Right cardiac atrium (tissue), 5 donors: ENCODE measurements at regions not wholly inside any gene's neighbourhood (a gene's known extent, or its start where the extent isn't known, plus 50 kb on each side); places are given as distances from the start of the nearest gene placed in this dataset.
A peak's percentile ranks its signal among the peaks of the same experiment; 100 is the strongest.

Experiments used
- ATAC-seq, 2 donors: fragments of 200-7000 bp; cut with Tn5 transposase; one replicate each; pipeline versions ENCODE4 v1.8.0 to v1.9.1; 2020; ENCODE audit warnings: moderate library complexity in 2 of 2, mild to moderate bottlenecking in 1 of 2
- DNase-seq, 3 donors: peaks; one replicate each; pipeline ENCODE4 v3.0.0-alpha.2; 2020
- H3K27ac ChIP-seq: one replicate; pipeline ENCODE4 v1.5.1; 2013; ENCODE audit warnings: mild to moderate bottlenecking, low read length, control low read depth, moderate library complexity
- H3K27me3 ChIP-seq: one replicate; pipeline ENCODE4 v1.6.1; 2013; ENCODE audit not compliant: control insufficient read depth, insufficient read depth
- H3K4me1 ChIP-seq: one replicate; pipeline ENCODE4 v1.6.1; 2013; ENCODE audit warnings: low read length; ENCODE audit not compliant: control insufficient read depth, insufficient read depth
- H3K4me3 ChIP-seq: one replicate; pipeline ENCODE4 v1.5.1; 2013; ENCODE audit warnings: low read length, control low read depth
- H3K9me3 ChIP-seq: one replicate; pipeline ENCODE4 v1.6.1; 2013; ENCODE audit warnings: low read length; ENCODE audit not compliant: control insufficient read depth
- WGBS: extraction: QIAGEN DNeasy Blood & Tissue Kit; methylation state at CpG from one replicate; pipeline ENCODE4 v1.1.7; 2013; 5-methylcytosine and 5-hydroxymethylcytosine counted together
- intact Hi-C, 4 donors: fragments of 100-400 bp; cut with DNase I; formaldehyde crosslinking; loops; one replicate each; pipeline versions ENCODE4 v1.11.0 to v1.14.0; 2022 to 2023
- donor health status: healthy with polysubstance abuse.
- donor health status: DM: no; HTN: yes; CAD: no.
- donor health status: DM: no; HTN: no; CAD: no.
- donor health status: DM: no; HTN: yes; CAD: no; lungs with severe emphysema.
- donor health status: DM: yes; HTN: yes; CAD: no.

GRCh38 chr2:207216457-207216856 lies 50.7 kb upstream of the KLF7 start:
- no peak overlapping the region for H3K4me3 ChIP-seq
- 24% methylated on average over 2 of the region's 2 CpGs for WGBS
- no peak for DNase-seq
- no peak for ATAC-seq
- intact Hi-C loops, result no loop called here
- H3K27me3 ChIP-seq, result no peaks in the 10 kb centered on the region
- no peak overlapping the region for H3K27ac ChIP-seq
- H3K4me1 ChIP-seq, result no peaks in the 10 kb centered on the region
- H3K9me3 ChIP-seq, result no peaks in the 10 kb centered on the region

GRCh38 chr2:207217442-207217841 lies 51.7 kb upstream of the KLF7 start:
- no peak for DNase-seq
- Histone ChIP-seq H3K27me3 (no peaks in the 10 kb centered on the region), H3K4me1 (no peaks in the 10 kb centered on the region), H3K9me3 (no peaks in the 10 kb centered on the region), H3K27ac (no peak overlapping the region), H3K4me3 (no peak overlapping the region)
- WGBS, result 96% methylated on average over 2 of the region's 2 CpGs
- intact Hi-C loops, result no loop called here
- ATAC-seq, result no peak

GRCh38 chr2:207219081-207219630 lies 53.4 kb upstream of the KLF7 start:
- intact Hi-C loops, result no loop called here

GRCh38 chr2:207219676-207220501 lies 54.1 kb upstream of the KLF7 start:
- H3K4me3 ChIP-seq, result no peak overlapping the region
- DNase-seq (no peak), ATAC-seq (no peak)
- no peak overlapping the region for H3K27ac ChIP-seq
- no peaks in the 10 kb centered on the region for H3K27me3 ChIP-seq
- 78% methylated on average over 10 of the region's 10 CpGs for WGBS
- intact Hi-C loops, result loop anchor here in 1 of 4 donors (10.0 kb wide), 1 partner anchor 115 kb away; no protein-coding TSS in a partner anchor
- H3K4me1 ChIP-seq, result no peaks in the 10 kb centered on the region
- no peaks in the 10 kb centered on the region for H3K9me3 ChIP-seq

More at GRCh38 chr2:207219081-207219630, 53.4 kb upstream of the KLF7 start:
- 79% methylated on average over 4 of the region's 4 CpGs for WGBS
- ATAC-seq (no peak), DNase-seq (no peak)
- H3K4me3 ChIP-seq, result no peak overlapping the region
- no peaks in the 10 kb centered on the region for H3K4me1 ChIP-seq
- no peak overlapping the region for H3K27ac ChIP-seq
- H3K9me3 ChIP-seq, result no peaks in the 10 kb centered on the region
- no peaks in the 10 kb centered on the region for H3K27me3 ChIP-seq

- no peaks in the 10 kb centered on the region for H3K9me3 ChIP-seq
- 58% methylated on average over 2 of the region's 2 CpGs for WGBS
- H3K27ac ChIP-seq, result no peak overlapping the region
- DNase-seq (no peak), ATAC-seq (no peak)
- intact Hi-C loops, result loop anchor here in 1 of 4 donors (10.0 kb wide), 1 partner anchor 113 kb away; no protein-coding TSS in a partner anchor
- no peaks in the 10 kb centered on the region for H3K27me3 ChIP-seq
- H3K4me1 ChIP-seq, result no peaks in the 10 kb centered on the region
- no peak overlapping the region for H3K4me3 ChIP-seq
Measured at GRCh38 chr2:207221731-207222130, 56.0 kb upstream of the KLF7 start.

GRCh38 chr2:207223051-207223450 lies 57.3 kb upstream of the KLF7 start:
- H3K27me3 ChIP-seq, result no peaks in the 10 kb centered on the region
- no peak for DNase-seq
- 82% methylated on average over 3 of the region's 3 CpGs for WGBS
- no peak overlapping the region for H3K4me3 ChIP-seq
- no peak for ATAC-seq
- H3K4me1 ChIP-seq, result peaks cover 4% of the 10 kb centered on the region
- no peak overlapping the region for H3K27ac ChIP-seq
- no peaks in the 10 kb centered on the region for H3K9me3 ChIP-seq
- intact Hi-C loops, result loop anchor here in 1 of 4 donors (10.0 kb wide), 1 partner anchor 112 kb away; no protein-coding TSS in a partner anchor

- Histone ChIP-seq H3K9me3 (no peaks in the 10 kb centered on the region), H3K27ac (no peak overlapping the region), H3K4me1 (peaks cover 6% of the 10 kb centered on the region), H3K4me3 (no peak overlapping the region), H3K27me3 (no peaks in the 10 kb centered on the region)
- intact Hi-C loops, result loop anchor here in 1 of 4 donors (10.0 kb wide), 1 partner anchor 110 kb away; no protein-coding TSS in a partner anchor
- WGBS, result 77% methylated on average over 1 of the region's 1 CpG
- DNase-seq, result no peak
- ATAC-seq, result no peak
Measured at GRCh38 chr2:207224381-207224780, 58.6 kb upstream of the KLF7 start.

GRCh38 chr2:207224791-207225482 lies 59.2 kb upstream of the KLF7 start:
- no peak overlapping the region for H3K4me3 ChIP-seq
- no peaks in the 10 kb centered on the region for H3K27me3 ChIP-seq
- no peak overlapping the region for H3K27ac ChIP-seq
- H3K4me1 ChIP-seq, result peaks cover 6% of the 10 kb centered on the region
- 61% methylated on average over 8 of the region's 8 CpGs for WGBS
- no peaks in the 10 kb centered on the region for H3K9me3 ChIP-seq
- DNase-seq (no peak), ATAC-seq (no peak)
- intact Hi-C loops, result loop anchor here in 1 of 4 donors (10.0 kb wide), 1 partner anchor 110 kb away; no protein-coding TSS in a partner anchor

GRCh38 chr2:207225773-207226172 lies 60.0 kb upstream of the KLF7 start:
- ATAC-seq, result no peak
- DNase-seq, result no peak
- intact Hi-C loops, result loop anchor here in 1 of 4 donors (10.0 kb wide), 1 partner anchor 109 kb away; no protein-coding TSS in a partner anchor
- H3K4me3 ChIP-seq, result no peak overlapping the region
- 75% methylated on average over 6 of the region's 6 CpGs for WGBS
- no peaks in the 10 kb centered on the region for H3K9me3 ChIP-seq
- no peaks in the 10 kb centered on the region for H3K27me3 ChIP-seq
- H3K27ac ChIP-seq, result no peak overlapping the region
- peaks cover 9% of the 10 kb centered on the region for H3K4me1 ChIP-seq

- Histone ChIP-seq H3K4me1 (peaks cover 9% of the 10 kb centered on the region), H3K4me3 (no peak overlapping the region), H3K9me3 (no peaks in the 10 kb centered on the region), H3K27ac (no peak overlapping the region), H3K27me3 (no peaks in the 10 kb centered on the region)
- no peak for DNase-seq
- ATAC-seq, result peak; percentile 22 to 70
- intact Hi-C loops, result loop anchor here in 1 of 4 donors (10.0 kb wide), 1 partner anchor 109 kb away; no protein-coding TSS in a partner anchor
Measured at GRCh38 chr2:207226243-207226642, 60.5 kb upstream of the KLF7 start.

- Histone ChIP-seq H3K27ac (no peak overlapping the region), H3K4me1 (peaks cover 9% of the 10 kb centered on the region), H3K27me3 (no peaks in the 10 kb centered on the region), H3K4me3 (peak overlapping the region; percentile 0), H3K9me3 (no peaks in the 10 kb centered on the region)
- ATAC-seq (no peak), DNase-seq (no peak)
- WGBS, result 45% methylated on average over 4 of the region's 4 CpGs
- intact Hi-C loops, result loop anchor here in 1 of 4 donors (10.0 kb wide), 1 partner anchor 108 kb away; no protein-coding TSS in a partner anchor
Measured at GRCh38 chr2:207226671-207227061, 60.9 kb upstream of the KLF7 start.
